ENCODE measurements at regions not wholly inside any gene's neighbourhood (a gene's known extent, or its start where the extent isn't known, plus 50 kb on each side); places are given as distances from the start of the nearest gene placed in this dataset.
"Not testable (repeated sequence)": the region's sequence is repeated elsewhere in the genome, so short reads cannot be mapped to it uniquely, and the experiment has no call there.

- TF ChIP-seq CTCF (IDR thresholded peaks at IDR 0.05); POLR2AphosphoS5 (IDR thresholded peaks at IDR 0.05; ENCODE audit: insufficient read depth in 1 of 2, low read depth in 1 of 2): not testable (repeated sequence)
Measured at GRCh38 chr21:9790354-9790753, 731.0 kb upstream of the TPTE start.
